Central memory CD4-positive, alpha-beta T cell (primary cell): ENCODE measurements at regions not wholly inside any gene's neighbourhood (a gene's known extent, or its start where the extent isn't known, plus 50 kb on each side); places are given as distances from the start of the nearest gene placed in this dataset.
"Not testable (repeated sequence)": the region's sequence is repeated elsewhere in the genome, so short reads cannot be mapped to it uniquely, and the experiment has no call there.

Experiments used
- DNase-seq: peaks from one replicate; pipeline ENCODE4 v3.0.0; 2022

DNA sequence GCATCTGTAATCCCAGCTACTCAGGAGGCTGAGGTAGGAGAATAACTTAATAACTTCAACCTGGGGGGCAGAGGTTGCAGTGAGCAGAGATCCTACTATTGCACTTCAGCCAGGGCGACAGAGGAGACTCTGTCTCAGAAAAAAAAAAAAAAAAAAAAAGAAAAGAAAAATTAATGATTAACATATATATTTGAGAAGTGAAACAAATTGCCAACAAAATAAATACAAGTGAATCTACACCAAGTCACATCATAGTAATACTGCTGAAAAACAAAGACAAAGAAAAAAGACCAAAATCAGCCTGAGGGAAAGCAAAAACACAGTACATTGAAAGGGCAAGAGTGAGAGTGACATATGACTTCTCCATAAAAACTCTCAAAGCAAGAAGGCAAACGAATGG lies 123.7 kb downstream of the CASP12 start:
- DNase-seq: no peak

DNA sequence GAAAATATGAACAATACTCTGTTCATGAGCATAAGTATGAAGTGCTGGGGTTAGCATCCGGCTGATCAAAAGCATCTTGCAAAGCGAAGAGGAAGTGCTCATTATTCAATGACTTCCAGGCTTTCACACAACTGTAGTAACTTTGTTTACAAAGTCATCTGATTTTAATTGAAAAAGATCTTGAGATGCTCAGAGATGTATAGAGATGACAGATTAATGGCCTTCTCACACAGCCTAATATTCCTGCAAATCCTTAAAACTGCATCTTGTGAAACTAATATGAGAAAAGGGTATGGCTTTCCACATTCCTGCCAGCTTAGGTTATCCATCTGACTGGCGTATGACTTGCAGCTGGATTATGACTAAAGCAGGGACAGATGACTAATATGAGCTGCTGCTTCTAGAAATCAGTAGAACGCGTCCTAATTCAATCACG lies 125.4 kb downstream of the CASP12 start:
- DNase-seq: peak; percentile 3

DNA sequence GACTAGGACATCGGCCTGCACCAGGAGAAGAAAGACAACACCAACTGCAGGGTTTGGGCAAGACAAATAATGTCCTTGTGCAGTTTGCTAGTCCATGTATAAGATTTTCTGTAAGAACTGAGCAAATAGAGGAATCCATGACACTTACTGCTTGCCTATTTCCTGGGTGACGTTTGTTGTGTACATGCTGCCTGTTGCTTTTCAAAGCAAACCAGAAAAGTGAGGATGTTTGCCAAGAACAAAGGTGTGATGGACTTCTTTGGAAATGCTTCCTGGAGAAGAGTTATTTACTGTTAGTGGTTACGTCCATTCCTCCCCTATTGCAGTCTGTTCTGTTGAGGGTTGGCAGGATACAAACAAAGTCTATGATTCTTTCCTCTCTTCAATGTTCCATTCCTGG lies 126.5 kb downstream of the CASP12 start:
- DNase-seq: no peak

DNA sequence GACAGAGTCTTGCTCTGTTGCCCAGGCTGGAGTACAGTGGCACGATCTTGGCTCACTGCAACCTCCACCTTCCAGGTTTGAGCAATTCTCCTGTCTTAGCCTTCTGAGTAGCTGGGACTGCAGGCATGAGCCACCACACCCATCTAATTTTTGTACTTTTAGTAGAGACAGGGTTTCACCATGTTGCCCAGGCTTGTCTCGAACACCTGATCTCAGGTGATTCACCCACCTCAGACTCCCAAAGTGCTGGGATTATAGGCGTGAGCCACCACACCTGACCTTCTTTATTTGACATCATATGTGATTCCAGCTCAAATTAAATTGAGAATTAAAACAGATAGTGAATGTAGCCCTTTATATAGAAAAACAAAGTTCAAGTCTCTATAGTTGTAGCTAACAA lies 127.2 kb downstream of the CASP12 start:
- DNase-seq: not testable (repeated sequence)

DNA sequence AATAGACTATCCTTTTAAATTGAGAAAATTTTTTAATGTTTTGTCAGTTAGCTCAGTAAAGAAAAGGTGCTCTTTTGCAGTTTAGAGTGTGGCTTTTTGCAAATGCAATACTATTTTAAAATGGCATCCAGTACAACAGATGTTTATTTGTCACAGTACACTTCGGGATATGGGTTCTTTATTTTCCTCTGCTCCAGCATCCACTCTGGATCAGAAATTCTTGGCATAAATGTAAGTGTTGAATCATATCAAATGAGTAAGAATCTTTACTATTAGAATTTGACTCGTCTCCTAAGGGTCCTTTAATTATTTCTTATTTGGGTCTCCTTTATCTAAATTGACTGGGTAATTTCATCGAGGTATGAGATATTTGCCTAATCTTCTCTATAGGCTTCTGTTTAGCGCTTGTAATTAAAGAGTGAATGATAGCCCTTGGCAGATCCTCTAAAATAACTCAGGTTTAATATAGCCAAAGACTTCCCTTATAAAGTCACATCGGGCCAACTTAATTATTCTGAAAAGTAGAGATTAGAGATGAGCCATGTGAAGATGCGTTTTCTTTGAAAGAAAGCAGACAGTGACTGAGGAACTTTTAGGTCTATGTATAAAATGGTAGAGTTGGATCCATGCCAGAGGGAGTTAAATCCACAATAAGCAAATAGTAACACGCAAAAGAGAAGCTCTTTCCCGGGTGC lies 132.7 kb downstream of the CASP12 start:
- DNase-seq: no peak

DNA sequence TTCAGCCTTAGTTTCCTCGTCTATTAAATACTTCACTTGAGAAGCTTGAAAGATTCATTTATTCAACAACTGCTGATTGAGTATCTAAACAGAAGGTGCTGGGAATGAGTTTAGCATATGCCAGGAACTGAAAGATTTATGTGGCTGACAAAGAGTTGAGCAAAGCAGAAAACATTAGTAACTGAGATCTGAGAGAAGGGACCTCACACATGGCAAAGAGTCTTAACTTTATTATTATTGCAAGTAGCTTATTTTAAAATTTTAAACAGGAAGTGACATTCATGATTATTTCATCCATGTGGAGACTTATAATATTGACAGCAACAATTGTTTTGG lies 133.6 kb downstream of the CASP12 start:
- no peak for DNase-seq

DNA sequence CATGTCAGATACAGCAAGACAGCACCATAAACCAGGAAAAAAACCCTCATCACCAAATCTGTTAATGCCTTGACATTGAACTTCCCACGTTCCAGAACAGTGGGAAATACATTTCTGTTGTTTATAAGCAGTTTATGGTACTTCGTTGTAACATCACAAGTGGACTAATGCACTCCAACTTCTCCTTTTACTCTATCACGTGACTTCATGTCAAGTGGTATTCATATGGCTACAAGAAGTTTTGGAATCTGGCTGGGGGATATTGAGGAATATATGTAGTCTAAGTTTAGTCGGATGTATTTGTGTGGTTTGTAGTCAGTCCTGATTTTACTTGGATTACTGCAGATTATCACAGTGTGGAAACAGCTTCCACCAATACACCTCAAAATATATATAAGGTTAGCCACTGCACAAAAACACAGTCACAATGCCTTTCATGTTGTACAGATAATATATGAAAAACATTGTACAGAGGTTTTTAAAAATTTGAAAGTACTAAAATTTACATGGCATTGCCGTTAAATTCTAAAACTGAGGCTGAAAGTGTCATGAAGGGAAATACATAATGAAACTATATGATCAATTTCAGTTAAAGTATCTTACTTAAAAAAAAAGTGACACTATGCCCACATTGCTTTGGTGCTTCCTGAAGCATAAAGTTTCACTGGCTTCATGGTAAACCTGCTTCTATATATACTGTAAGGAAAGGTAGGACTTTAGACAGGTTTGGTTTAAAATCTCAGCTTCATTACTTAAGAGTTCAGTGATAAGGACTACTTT lies 134.1 kb downstream of the CASP12 start:
- no peak for DNase-seq

DNA sequence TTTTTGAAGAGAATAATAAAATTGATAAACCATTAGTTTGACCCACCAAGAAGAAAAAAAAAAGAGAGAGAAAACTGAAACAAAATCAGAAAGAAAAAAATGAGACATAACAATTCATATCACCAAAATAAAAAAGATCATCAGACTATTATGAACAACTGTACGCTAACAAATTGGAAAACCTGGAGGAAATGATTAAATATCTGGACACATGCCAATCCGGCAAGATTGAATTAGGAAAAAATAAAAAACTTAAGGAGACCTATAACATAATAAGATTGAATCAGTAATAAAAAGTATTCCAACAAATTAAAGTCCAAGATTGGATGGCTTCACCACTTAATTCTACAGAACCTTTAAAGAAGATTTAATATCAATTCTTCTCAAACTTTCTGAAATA lies 136.7 kb downstream of the CASP12 start:
- DNase-seq: no peak

DNA sequence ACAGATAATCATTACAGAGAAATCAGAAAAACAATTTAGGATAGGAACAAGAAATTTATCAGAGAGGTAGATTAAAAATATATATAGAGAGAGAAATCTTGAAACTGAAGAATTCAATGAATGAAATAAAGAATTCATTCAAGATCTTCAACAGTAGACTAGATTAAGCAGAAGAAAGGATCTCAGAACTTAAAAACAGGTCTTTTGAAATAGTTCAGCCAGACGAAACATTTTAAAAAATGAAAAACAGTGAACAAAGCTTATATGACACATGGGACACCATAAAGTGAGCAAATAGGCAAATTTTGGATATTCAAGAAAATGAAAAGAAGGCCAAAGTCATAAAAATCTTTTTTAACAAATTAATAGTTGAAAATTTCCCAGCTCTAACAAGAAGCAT lies 138.8 kb downstream of the CASP12 start:
- DNase-seq: no peak

DNA sequence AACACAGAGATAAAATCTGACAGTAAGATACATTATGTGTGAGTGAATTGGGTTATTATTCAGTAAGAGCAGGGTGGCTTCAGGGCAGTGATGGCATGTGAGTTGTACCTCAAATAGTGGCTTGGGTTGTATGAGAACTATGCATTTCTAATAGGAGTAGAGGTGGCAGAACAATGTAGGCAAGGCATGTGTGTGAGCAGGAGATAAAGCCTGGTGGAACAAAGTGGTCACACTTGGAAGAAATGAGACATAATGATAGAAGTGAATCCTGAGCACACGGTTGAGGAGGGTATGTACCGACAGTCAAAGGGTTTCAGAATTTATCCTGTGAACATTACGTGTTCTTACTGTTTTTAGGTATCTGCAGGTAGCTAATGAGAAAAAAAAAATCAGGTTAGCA lies 159.3 kb downstream of the CASP12 start:
- DNase-seq: no peak

DNA sequence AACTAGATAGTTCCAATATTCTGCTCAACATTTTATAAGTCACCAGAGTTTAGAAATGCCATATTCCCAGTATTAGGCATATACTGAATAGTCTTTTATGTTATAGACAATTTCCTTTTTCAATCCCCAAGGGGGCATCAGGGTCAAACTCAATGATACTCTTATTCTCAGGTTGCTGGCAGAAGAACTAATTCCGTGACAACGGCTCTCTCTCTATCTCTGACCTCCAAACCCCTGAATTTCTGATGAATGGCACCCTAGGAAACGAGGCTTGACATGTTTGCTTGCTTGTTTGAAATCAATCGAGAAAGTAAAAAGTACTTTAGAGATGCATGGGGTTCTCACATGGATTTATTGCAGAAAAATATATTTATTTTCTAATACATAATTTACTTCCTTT lies 160.1 kb downstream of the CASP12 start:
- DNase-seq: no peak

DNA sequence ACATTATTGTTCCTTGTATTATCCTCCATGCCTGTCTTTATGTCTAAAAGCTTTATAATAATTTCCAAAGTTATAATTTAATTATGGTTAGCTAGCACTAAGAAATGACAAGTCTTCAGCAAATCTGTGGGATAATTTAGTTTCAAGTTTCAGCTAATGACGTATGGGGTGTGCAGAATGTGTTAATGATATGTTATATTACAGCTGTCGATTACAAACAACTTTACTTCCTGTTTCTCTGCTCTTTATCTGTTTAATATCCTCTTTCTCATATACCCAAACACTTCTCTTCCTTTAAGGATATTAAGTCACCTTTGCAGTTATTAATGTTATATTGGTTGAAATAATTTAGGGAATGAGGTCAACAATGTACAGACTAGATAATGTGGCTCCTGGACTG lies 161.8 kb downstream of the CASP12 start:
- DNase-seq: no peak

DNA sequence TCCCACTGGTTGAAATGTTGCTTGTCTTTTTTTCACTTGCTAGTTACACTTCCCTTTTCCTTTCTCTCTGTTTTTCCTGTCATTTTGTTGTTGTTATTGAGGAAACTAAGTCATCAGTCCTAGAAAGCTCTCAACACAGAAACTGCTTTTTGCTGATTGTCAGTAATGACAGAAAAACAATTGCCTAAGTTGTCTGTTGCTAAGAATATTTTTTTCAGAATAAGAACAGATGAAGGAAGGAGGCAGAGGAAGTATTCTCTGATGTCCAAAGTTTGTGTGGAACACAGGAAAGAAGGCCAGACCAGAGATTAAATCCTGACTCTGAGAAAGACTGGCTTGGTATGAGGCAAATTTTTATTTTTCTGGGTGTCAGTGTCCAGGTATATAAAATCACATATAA lies 163.3 kb downstream of the CASP12 start:
- DNase-seq: no peak

DNA sequence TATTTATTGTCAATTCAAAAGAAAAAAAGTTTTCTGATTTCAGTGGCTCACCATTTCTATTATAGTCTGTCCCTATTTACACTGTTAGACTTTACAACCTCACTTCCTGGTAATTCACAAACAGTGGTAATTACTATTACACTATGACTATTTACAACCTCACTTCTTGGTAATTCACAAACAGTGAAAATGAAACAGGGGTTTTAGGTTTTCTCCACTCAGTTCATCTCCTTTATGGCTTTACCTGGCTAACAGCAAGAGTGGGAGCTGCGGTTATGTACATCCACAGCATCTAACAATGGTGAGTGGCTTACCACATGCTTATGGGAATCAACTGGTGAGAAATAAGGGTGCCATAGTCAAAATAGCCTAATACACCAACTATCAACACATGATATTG lies 166.4 kb downstream of the CASP12 start:
- no peak for DNase-seq

DNA sequence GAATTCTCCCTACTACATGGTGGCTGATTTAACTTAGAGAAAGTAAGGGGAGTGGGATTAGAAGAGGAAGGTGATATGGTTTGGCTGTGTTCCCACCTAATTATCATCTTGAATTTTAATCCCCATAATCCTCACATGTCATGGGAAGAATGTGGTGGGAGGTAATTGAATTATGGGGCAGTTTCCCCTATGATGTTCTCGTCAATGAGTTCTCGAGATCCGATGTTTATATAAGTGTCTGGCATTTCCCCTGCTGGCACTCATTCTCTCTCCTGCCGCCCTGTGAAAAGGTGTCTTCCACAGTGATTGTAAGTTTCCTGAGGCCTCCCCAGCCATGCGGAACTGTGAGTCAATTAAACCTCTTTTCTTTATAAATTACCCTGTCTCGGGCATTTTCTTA lies 169.3 kb downstream of the CASP12 start:
- DNase-seq: no peak

DNA sequence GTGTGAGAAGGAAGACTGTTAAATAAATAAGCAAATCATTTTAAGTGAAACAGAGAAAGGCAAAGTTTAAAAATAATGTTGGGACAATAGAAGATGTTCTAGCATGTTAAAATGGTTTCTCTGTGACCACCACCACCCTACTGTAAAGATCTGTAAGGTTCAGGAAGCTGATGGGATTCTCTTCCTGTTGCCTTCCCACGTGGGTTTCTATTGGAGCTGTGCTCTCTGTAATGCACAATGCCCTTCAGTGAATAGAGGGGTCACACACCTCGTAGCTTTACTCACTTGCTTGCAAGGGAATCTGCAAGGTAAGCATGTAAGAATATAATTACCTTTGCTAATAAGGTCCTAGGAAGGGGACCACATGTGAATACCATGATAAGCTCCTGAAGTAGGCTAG lies 170.5 kb downstream of the CASP12 start:
- DNase-seq: no peak

DNA sequence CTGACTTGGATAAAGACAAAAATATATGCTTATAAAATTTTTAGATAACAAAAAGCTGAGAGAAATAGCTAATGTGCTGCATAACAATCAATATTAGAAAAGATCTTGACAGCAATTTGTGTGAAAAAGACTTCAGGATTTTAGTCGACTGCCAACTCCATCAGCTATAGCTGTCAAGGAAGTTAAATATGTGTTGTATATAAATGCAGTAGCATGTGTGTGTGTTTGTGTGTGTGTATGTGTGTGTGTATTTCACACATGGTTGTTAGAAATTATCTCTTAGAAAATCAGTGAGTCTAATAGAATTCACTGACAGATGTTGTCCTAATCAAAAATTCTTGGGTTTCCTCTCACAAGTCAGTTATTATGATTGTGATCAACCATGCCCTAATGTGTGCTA lies 171.2 kb downstream of the CASP12 start:
- DNase-seq: no peak

DNA sequence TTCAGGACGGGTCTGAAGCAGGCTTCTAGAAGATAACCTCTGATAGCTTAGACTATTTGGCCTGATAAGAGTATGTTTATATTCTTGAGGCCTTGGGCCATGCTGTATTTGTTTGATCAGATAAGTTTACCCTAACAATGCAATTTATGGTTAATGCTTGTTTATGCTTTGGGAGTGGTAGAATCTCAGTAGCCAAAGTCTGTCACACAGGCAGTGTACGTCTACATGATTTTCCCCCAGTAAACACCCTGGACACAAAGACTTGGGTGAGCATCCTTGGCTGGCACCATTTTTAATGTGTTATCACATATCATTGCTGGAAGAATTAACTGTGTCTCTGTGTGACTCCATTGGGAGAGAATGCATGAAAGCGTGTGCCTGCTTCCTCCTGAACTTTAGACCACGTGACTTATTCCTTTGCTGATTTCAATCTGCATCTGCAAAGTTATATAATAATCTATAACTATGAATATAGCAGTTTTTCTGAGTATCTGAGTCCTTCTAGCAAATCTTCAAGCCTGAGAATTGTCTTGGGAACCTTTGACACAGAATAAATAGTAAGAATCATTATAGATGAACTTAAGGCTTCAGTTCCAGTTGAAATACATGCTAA lies 172.4 kb downstream of the CASP12 start:
- DNase-seq: no peak

DNA sequence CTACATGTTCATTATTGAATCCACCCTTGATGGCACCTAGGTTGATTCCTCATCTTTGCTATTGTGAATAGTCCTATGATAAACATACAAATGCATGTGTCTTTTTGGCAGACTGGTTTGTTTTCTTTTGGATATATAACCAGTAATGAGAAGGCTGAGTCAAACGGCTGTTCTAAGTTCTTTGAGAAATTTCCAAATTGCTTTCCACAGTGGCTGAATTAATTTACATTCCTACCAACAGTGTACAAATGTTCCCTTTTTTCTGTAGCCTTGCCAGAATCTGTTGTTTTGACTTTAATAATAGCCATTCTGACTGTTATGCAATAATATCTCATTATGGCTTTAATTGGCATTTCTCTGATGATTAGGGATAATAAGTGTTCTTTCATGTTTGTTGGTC lies 184.9 kb downstream of the CASP12 start:
- no peak for DNase-seq

DNA sequence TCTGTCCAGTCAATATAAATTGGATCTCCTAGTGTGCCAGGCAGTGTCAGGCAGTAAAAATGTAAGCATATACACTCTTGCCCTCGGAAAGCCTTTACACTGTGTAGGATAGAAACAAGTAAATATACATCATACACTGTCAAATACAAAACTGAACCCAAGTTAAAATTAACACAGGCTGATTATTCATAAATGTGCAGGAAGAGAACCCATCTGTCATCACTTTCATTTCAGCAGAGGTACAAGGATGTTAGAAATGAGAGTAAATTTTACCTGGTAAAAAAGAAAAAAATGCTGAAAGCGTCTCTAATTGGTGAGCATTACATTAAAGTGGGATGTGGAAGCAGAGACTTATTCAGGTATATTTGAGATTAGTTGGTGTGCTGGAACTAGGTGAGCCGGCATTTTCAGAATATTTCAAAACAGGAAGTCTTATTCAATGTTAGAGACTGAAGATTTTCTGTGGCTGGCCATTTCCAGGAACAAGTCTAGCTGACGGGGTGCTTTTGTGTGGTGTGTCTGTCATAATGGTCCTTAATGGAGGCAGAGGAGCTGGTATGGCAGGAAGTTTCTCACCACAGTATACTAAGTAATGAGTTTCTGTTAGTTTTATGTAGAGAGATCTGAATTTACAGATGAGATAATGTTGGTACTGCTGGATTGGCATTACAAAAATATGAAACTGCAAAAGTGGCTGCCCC lies 192.6 kb downstream of the CASP12 start:
- peak; percentile 89 for DNase-seq

DNA sequence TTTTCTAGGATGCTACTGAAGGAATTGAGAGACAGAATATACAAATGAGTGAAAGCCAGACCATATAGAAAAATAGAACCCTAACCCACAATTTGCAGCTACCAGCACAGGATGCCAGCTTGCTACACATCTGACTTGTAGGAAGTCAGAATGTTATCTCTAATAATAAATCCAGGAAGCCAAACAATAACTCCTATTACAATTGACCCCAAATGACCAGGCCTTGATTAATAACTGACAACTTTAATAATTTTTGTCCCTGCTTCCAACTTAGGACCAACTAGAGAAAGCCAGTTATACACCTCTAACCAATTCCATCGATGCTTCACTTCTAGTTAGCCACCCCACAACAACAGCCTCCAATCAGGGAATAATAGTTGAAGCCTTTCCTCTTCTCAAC lies 193.4 kb downstream of the CASP12 start:
- no peak for DNase-seq

DNA sequence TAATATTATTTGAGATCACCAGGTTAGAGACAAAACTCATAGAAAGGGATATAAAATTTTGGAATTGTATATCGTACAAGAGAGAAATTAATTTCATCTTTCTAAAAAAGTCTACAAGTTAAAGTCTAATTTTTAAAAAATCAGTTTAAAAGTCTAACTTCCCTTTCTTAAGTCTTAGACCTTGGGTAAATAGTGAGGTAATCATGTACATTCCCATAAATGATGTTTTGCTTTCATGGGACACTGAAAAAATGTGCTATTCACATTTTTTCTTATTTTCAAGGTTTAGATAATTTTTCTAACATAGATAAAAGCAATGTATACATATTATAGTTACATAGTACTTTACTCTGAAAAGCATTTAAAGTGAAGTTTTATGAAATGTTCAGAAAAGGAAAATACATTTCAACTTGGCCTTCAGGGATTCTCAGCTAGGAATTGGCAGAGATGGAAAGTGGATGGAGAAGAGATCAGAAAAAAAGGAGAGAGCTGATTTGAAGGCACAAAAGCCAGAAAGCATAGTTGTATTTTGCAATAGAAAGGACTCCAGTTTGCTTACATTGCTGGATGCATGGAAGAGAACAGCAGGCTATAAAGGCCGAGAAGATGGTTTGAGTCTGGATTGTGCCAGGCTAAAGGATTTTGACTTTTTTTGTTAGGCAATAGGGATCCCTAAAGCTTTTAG lies 194.0 kb downstream of the CASP12 start:
- no peak for DNase-seq

DNA sequence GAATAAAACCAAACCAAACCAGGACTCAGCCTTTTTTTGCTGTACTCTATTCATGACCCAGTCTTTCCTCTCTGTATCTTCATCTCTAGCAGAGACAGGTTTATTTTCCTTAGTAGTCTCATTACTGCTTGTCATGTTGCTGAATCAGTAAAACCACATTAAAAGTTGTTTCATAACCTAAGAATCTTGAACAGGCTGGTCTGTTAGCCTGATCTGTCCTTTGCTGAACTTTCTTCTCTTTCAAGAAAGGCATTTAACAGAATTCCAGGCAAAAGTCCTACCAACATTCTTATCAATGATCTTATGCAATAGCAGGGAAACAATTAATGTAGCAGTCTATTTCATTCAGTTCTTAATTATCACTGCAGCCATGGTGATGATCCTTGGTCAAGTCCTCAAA lies 197.7 kb downstream of the CASP12 start:
- peak; percentile 28 for DNase-seq
